SK-N-SH (cell line): ENCODE measurements at regions not wholly inside any gene's neighbourhood (a gene's known extent, or its start where the extent isn't known, plus 50 kb on each side); places are given as distances from the start of the nearest gene placed in this dataset.

Source experiments
- CTCF ChIA-PET: fragments of 300-600, 350-600 bp; formaldehyde crosslinking; extraction: SDS; loops from one replicate; lab custom pipeline; 2021; lab: Yijun Ruan, JAX
- POLR2A ChIA-PET: fragments of 350-600 bp; sonication (Branson Sonifier 250); formaldehyde crosslinking; extraction: SDS; loops from one replicate; lab custom pipeline; 2020; ENCODE audit warnings: antibody characterized with exemption, inconsistent platforms; lab: Yijun Ruan, JAX
- DNase-seq: peaks from one replicate; pipeline ENCODE4 v3.0.0; 2012
- H2AFZ ChIP-seq: fragments of 200-600 bp; sonication (generic); 2 replicates; pipeline ENCODE4 v1.8.1; 2016; ENCODE audit warnings: antibody characterized with exemption, mild to moderate bottlenecking, low read depth
- H3F3A ChIP-seq: fragments of 200-600 bp; sonication (generic); replicated peaks from 2 replicates; pipeline ENCODE3; 2016; ENCODE audit warnings: antibody characterized with exemption, mild to moderate bottlenecking; ENCODE audit not compliant: insufficient read depth
- H3K27ac ChIP-seq, 2 experiments: fragments of 200-500 bp in 1 of 2; fragments of 200-600 bp in 1 of 2; sonication (Bioruptor generic) in 1 of 2; sonication (generic), shearing (Covaris generic) in 1 of 2; 2 replicates each; pipeline versions ENCODE4 v1.5.1 to v1.6.1; 2014 to 2016; ENCODE audit warnings: low read depth in 2 of 2, inconsistent platforms in 1 of 2, low read length in 1 of 2, mild to moderate bottlenecking in 1 of 2, mixed read lengths in 1 of 2
- H3K27me3 ChIP-seq: fragments of 200-600 bp; sonication (generic), shearing (Covaris generic); 2 replicates; pipeline ENCODE4 v1.6.1; 2016; ENCODE audit warnings: mixed run types; ENCODE audit not compliant: insufficient read depth
- H3K36me3 ChIP-seq, 2 experiments: fragments of 200-500 bp in 1 of 2; fragments of 200-600 bp in 1 of 2; sonication (Bioruptor generic) in 1 of 2; sonication (generic) in 1 of 2; replicated peaks in 1 of 2; 2 replicates each; pipeline versions ENCODE3 to v1.5.1; 2014 to 2016; ENCODE audit warnings: low read length in 1 of 2, mild to moderate bottlenecking in 1 of 2; ENCODE audit not compliant: insufficient read depth in 2 of 2, control insufficient read depth in 1 of 2
- H3K4me1 ChIP-seq, 2 experiments: fragments of 200-500 bp in 1 of 2; fragments of 200-600 bp in 1 of 2; sonication (Bioruptor generic) in 1 of 2; sonication (generic), shearing (Covaris generic) in 1 of 2; 2 replicates each; pipeline versions ENCODE4 v1.5.1 to v1.6.1; 2014 to 2016; ENCODE audit warnings: low read depth in 1 of 2, low read length in 1 of 2, mixed run types in 1 of 2; ENCODE audit not compliant: insufficient read depth in 2 of 2, control insufficient read depth in 1 of 2
- H3K4me2 ChIP-seq: fragments of 200-600 bp; sonication (generic), shearing (Covaris generic); 2 replicates; pipeline ENCODE4 v1.6.1; 2017; ENCODE audit warnings: mixed run types
- H3K4me3 ChIP-seq, 2 experiments: fragments of 200-500 bp in 1 of 2; fragments of 200-600 bp in 1 of 2; sonication (Bioruptor generic) in 1 of 2; sonication (generic), shearing (Covaris generic) in 1 of 2; 2 replicates each; pipeline versions ENCODE4 v1.5.1 to v1.8.1; 2014 to 2016; ENCODE audit warnings: low read depth in 2 of 2, inconsistent platforms in 1 of 2, low read length in 1 of 2, mild to moderate bottlenecking in 1 of 2, mixed read lengths in 1 of 2, moderate library complexity in 1 of 2
- H3K79me2 ChIP-seq: fragments of 200-600 bp; sonication (generic); 2 replicates; pipeline ENCODE4 v1.8.1; 2017; ENCODE audit warnings: mild to moderate bottlenecking; ENCODE audit not compliant: insufficient read depth
- H3K9ac ChIP-seq: fragments of 200-600 bp; sonication (generic); 2 replicates; pipeline ENCODE4 v1.6.1; 2017; ENCODE audit warnings: mixed run types
- H3K9me2 ChIP-seq: fragments of 200-600 bp; sonication (generic); 2 replicates; pipeline ENCODE4 v1.6.1; 2017; ENCODE audit warnings: mixed run types
- H3K9me3 ChIP-seq: fragments of 200-600 bp; sonication (generic); 2 replicates; pipeline ENCODE4 v1.6.1; 2017; ENCODE audit warnings: mixed run types, mild to moderate bottlenecking, moderate library complexity
- H4K20me1 ChIP-seq: fragments of 200-600 bp; sonication (generic); 2 replicates; pipeline ENCODE4 v1.6.1; 2017; ENCODE audit warnings: mild to moderate bottlenecking, mixed run types; ENCODE audit not compliant: insufficient read depth
- CHD2 ChIP-seq: fragments of 150-350 bp; IDR thresholded peaks from 2 replicates; pipeline ENCODE4 v1.6.1; 2018; ENCODE audit warnings: low read length; ENCODE audit not compliant: partially characterized antibody
- CTCF ChIP-seq: fragments of 200-600 bp; sonication (generic); IDR thresholded peaks from 2 replicates; pipeline ENCODE4 v1.6.1; 2017; ENCODE audit warnings: antibody characterized with exemption, mild to moderate bottlenecking, moderate library complexity
- ELF1 ChIP-seq: IDR thresholded peaks from 2 replicates; pipeline ENCODE4 v1.4.0; 2012
- EZH2phosphoT487 ChIP-seq: fragments of 200-600 bp; sonication (generic); IDR thresholded peaks from 2 replicates; pipeline ENCODE4 v1.6.1; 2017; ENCODE audit warnings: low read depth, mixed run types, mild to moderate bottlenecking, antibody characterized with exemption, moderate library complexity, borderline replicate concordance
- FOSL2 ChIP-seq: IDR thresholded peaks from 2 replicates; pipeline ENCODE4 v1.4.0; 2012; ENCODE audit warnings: low read depth, mild to moderate bottlenecking, moderate library complexity, borderline replicate concordance
- FOXJ3 ChIP-seq: sonication (generic); formaldehyde crosslinking; IDR thresholded peaks from 2 replicates; pipeline ENCODE4 v1.5.1; 2020; ENCODE audit warnings: mild to moderate bottlenecking, missing genetic modification reagents
- GABPA ChIP-seq: IDR thresholded peaks from 2 replicates; pipeline ENCODE4 v1.4.0; 2012; ENCODE audit warnings: low read depth, mild to moderate bottlenecking
- GATA2 ChIP-seq: sonication (generic); formaldehyde crosslinking; IDR thresholded peaks from 2 replicates; pipeline ENCODE4 v1.5.0; 2020; ENCODE audit warnings: mild to moderate bottlenecking, missing genetic modification reagents
- IRF3 ChIP-seq: fragments of 150-350 bp; IDR thresholded peaks from 2 replicates; pipeline ENCODE4 v1.6.1; 2016; ENCODE audit warnings: mild to moderate bottlenecking, low read depth, low read length
- JUND ChIP-seq: IDR thresholded peaks from 2 replicates; pipeline ENCODE4 v1.4.0; 2012
- MXI1 ChIP-seq: IDR thresholded peaks from 2 replicates; pipeline ENCODE4 v1.6.1; 2012; ENCODE audit warnings: mild to moderate bottlenecking, low read depth, low read length, improper control_type of control experiment
- NRF1 ChIP-seq: IDR thresholded peaks from 2 replicates; pipeline ENCODE4 v1.6.1; 2012; ENCODE audit warnings: low read depth, mild to moderate bottlenecking, low read length
- RCOR1 ChIP-seq: fragments of 150-350 bp; IDR thresholded peaks from 2 replicates; pipeline ENCODE4 v1.6.1; 2017; ENCODE audit warnings: antibody characterized with exemption, low read length
- RXRA ChIP-seq: IDR thresholded peaks from 2 replicates; pipeline ENCODE4 v1.4.0; 2012; ENCODE audit warnings: low read depth, mild to moderate bottlenecking, borderline replicate concordance
- SIN3A ChIP-seq: IDR thresholded peaks from 2 replicates; pipeline ENCODE4 v1.6.1; 2012; ENCODE audit warnings: low read depth, mild to moderate bottlenecking, low read length, moderate library complexity, borderline replicate concordance
- TAF1 ChIP-seq: IDR thresholded peaks from 2 replicates; pipeline ENCODE4 v1.6.1; 2012; ENCODE audit warnings: low read depth, mild to moderate bottlenecking, low read length, moderate library complexity, borderline replicate concordance
- TCF12 ChIP-seq: IDR thresholded peaks from 2 replicates; pipeline ENCODE4 v1.4.0; 2012
- USF1 ChIP-seq: IDR thresholded peaks from 2 replicates; pipeline ENCODE4 v1.4.0; 2012; ENCODE audit warnings: low read depth, borderline replicate concordance
- WGBS: methylation state at CpG from one replicate; pipeline ENCODE4 v1.1.6; 2017; ENCODE audit warnings: low lambda C conversion rate; 5-methylcytosine and 5-hydroxymethylcytosine counted together

GRCh38 chr18:67692811-67693210 lies 176.3 kb upstream of the DSEL start:
- Histone ChIP-seq H3K9ac (no peak overlapping the region), H3K4me3 (no peak overlapping the region), H3F3A (no peaks in the 10 kb centered on the region), H3K9me2 (no peaks in the 10 kb centered on the region), H2AFZ (no peak overlapping the region), H3K27ac (no peak overlapping the region), H3K4me1 (peaks cover 0 to 4% of the 10 kb centered on the region in 2 experiments; a peak in 1 of 4 replicates), H3K27me3 (no peaks in the 10 kb centered on the region), H3K4me2 (no peak overlapping the region), H3K9me3 (peaks cover 8% of the 10 kb centered on the region; the same call in 1 of the 2 replicates), H4K20me1 (no peaks in the 10 kb centered on the region)
- TF ChIP-seq IRF3 (no peak), FOSL2 (no peak), GATA2 (CRISPR knock-in tag) (no peak), FOXJ3 (no peak), GABPA (no peak), NRF1 (no peak), JUND (no peak), ELF1 (no peak), CHD2 (no peak), EZH2phosphoT487 (no peak), TAF1 (no peak)
- TF ChIP-seq, all 33 proteins: peak for 0
- ChIA-PET CTCF (no interaction called here), POLR2A (no interaction called here)
- no peak for DNase-seq
- 94% methylated on average over 4 of the region's 4 CpGs for WGBS
- Histone ChIP-seq H3K36me3 (no peaks in the 10 kb centered on the region), H3K79me2 (no peaks in the 10 kb centered on the region)

- Histone ChIP-seq H3K79me2 (no peaks in the 10 kb centered on the region), H3F3A (peaks cover 3% of the 10 kb centered on the region), H2AFZ (no peak overlapping the region), H3K36me3 (no peaks in the 10 kb centered on the region), H3K9me2 (no peaks in the 10 kb centered on the region), H4K20me1 (no peaks in the 10 kb centered on the region), H3K4me2 (no peak overlapping the region)
- no peak for DNase-seq
- POLR2A ChIA-PET, result no interaction called here
- TF ChIP-seq FOSL2 (no peak), USF1 (no peak), MXI1 (no peak), TCF12 (no peak), SIN3A (no peak), TAF1 (no peak), EZH2phosphoT487 (no peak), RXRA (no peak), CTCF (no peak), RCOR1 (no peak)
- TF ChIP-seq, all 33 proteins: peak for 0
- Histone ChIP-seq H3K4me3 (no peak overlapping the region), H3K9ac (no peak overlapping the region), H3K27ac (no peak overlapping the region), H3K27me3 (no peaks in the 10 kb centered on the region), H3K4me1 (no peaks in the 10 kb centered on the region), H3K9me3 (0 out of 2 replicates have a peak, but pooled peaks cover 3% of the 10 kb centered on the region)
- 81% methylated on average over 1 of the region's 1 CpG for WGBS
- CTCF ChIA-PET, result no interaction called here
Observed at GRCh38 chr18:67682516-67682915, 166.0 kb upstream of the DSEL start.
